ENCODE measurements at regions not wholly inside any gene's neighbourhood (a gene's known extent, or its start where the extent isn't known, plus 50 kb on each side); places are given as distances from the start of the nearest gene placed in this dataset.
"Not testable (repeated sequence)": the region's sequence is repeated elsewhere in the genome, so short reads cannot be mapped to it uniquely, and the experiment has no call there.

GRCh38 chr12:93994721-93995120 lies 153.7 kb upstream of the PLXNC1 start:
- H3K4me1 ChIP-seq (ENCODE audit: insufficient read depth), result no peaks in the 10 kb centered on the region
- H3K36me3 ChIP-seq, result no peaks in the 10 kb centered on the region
- no peak overlapping the region for H3K27ac ChIP-seq
- no peak for DNase-seq
- intact Hi-C loops (cut with DNase I), result no loop called here
- WGBS, 3 donors, result 48 to 77% (median 50%) methylated on average over 2 of the region's 2 CpGs
- no peak for TF ChIP-seq POLR2A (IDR thresholded peaks at IDR 0.05)
- TF ChIP-seq CTCF (IDR thresholded peaks at IDR 0.05), result no peak
- TF ChIP-seq EP300 (IDR thresholded peaks at IDR 0.05), result no peak
- no peak overlapping the region for H3K4me3 ChIP-seq
- H3K9me3 ChIP-seq, result no peaks in the 10 kb centered on the region
- H3K27me3 ChIP-seq, result no peaks in the 10 kb centered on the region

GRCh38 chr12:93996321-93996720 lies 152.1 kb upstream of the PLXNC1 start:
- Histone ChIP-seq H3K27me3 (no peaks in the 10 kb centered on the region), H3K36me3 (no peaks in the 10 kb centered on the region), H3K4me3 (no peak overlapping the region), H3K27ac (no peak overlapping the region), H3K9me3 (no peaks in the 10 kb centered on the region), H3K4me1 (ENCODE audit: insufficient read depth) (no peaks in the 10 kb centered on the region)
- DNase-seq, result no peak
- TF ChIP-seq CTCF (IDR thresholded peaks at IDR 0.05), result no peak
- no peak for TF ChIP-seq POLR2A (IDR thresholded peaks at IDR 0.05)
- no peak for TF ChIP-seq EP300 (IDR thresholded peaks at IDR 0.05)
- intact Hi-C loops (cut with DNase I), result no loop called here
- WGBS, 3 donors, result 0 to 63% (median 54%) methylated on average over 1 of the region's 1 CpG

DNA sequence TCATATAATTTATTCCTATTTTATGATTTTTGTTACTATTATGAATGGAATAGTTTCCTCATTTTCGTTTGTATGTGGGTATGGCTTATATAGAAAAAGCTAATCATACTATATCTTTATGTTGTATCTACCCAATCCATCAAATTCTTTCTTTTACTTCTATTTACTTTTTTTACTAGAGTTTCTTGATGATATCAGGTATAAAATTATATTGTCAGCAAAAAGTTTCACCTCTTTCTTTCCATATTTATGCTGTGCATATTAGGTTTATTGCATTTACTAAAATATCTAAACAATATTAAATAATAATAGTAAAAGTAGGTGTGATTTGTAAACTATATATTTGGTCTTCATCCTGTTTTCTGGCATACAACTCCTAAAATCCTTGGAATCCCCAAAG lies 146.7 kb upstream of the PLXNC1 start:
- 41 to 59% (median 46%) methylated on average over 1 of the region's 1 CpG for WGBS, 3 donors

DNA sequence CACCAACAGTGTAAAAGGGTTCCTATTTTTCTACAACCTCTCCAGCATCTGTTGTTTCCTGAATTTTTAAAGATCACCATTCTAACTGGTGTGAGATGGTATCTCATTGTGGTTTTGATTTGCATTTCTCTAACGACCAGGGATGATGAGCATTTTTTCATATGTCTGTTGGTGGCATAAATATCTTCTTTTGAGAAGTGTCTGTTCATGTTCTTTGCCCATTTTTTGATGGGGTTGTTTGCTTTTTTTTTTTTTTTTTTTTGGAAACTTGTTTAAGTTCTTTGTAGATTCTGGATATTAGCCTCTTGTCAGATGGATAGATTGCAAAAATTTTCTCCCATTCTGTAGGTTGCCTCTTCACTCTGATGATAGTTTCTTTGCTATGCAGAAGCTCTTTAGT lies 145.5 kb upstream of the PLXNC1 start:
- H3K36me3 ChIP-seq; H3K27me3 ChIP-seq; H3K9me3 ChIP-seq; H3K27ac ChIP-seq; DNase-seq; H3K4me3 ChIP-seq; intact Hi-C loops (cut with DNase I); H3K4me1 ChIP-seq (ENCODE audit: insufficient read depth): not testable (repeated sequence)
- WGBS, 3 donors, result 67 to 75% (median 71%) methylated on average over 1 of the region's 1 CpG

More for the DNA sequence above, 146.7 kb upstream of the PLXNC1 start:
- H3K4me1 ChIP-seq (ENCODE audit: insufficient read depth), result no peaks in the 10 kb centered on the region
- no peaks in the 10 kb centered on the region for H3K27me3 ChIP-seq
- no peak overlapping the region for H3K27ac ChIP-seq
- DNase-seq, result no peak
- no peak overlapping the region for H3K4me3 ChIP-seq
- no peaks in the 10 kb centered on the region for H3K9me3 ChIP-seq
- H3K36me3 ChIP-seq, result no peaks in the 10 kb centered on the region
- intact Hi-C loops (cut with DNase I), result no loop called here
- TF ChIP-seq EP300 (IDR thresholded peaks at IDR 0.05) (no peak), POLR2A (IDR thresholded peaks at IDR 0.05) (no peak), CTCF (IDR thresholded peaks at IDR 0.05) (no peak)

GRCh38 chr12:94007833-94008232 lies 140.5 kb upstream of the PLXNC1 start:
- DNase-seq; H3K27ac ChIP-seq; intact Hi-C loops (cut with DNase I); H3K4me3 ChIP-seq; H3K27me3 ChIP-seq; H3K9me3 ChIP-seq; H3K4me1 ChIP-seq (ENCODE audit: insufficient read depth); H3K36me3 ChIP-seq: not testable (repeated sequence)
- WGBS, 3 donors, result 89 to 93% (median 92%) methylated on average over 6 of the region's 6 CpGs

- WGBS, 3 donors, result 78 to 89% (median 82%) methylated on average over 3 of the region's 3 CpGs
- Histone ChIP-seq H3K27me3 (no peaks in the 10 kb centered on the region), H3K27ac (no peak overlapping the region), H3K4me3 (no peak overlapping the region), H3K36me3 (no peaks in the 10 kb centered on the region), H3K9me3 (no peaks in the 10 kb centered on the region), H3K4me1 (ENCODE audit: insufficient read depth) (no peaks in the 10 kb centered on the region)
- TF ChIP-seq EP300 (IDR thresholded peaks at IDR 0.05) (no peak), POLR2A (IDR thresholded peaks at IDR 0.05) (no peak)
- no peak for DNase-seq
- intact Hi-C loops (cut with DNase I), result no loop called here
Measured at GRCh38 chr12:94010307-94010706, 138.1 kb upstream of the PLXNC1 start.
